Glutamatergic neuron (in vitro differentiated cells): ENCODE measurements at regions not wholly inside any gene's neighbourhood (a gene's known extent, or its start where the extent isn't known, plus 50 kb on each side); places are given as distances from the start of the nearest gene placed in this dataset.

ENCODE experiments used
- DNase-seq: peaks from one replicate; pipeline ENCODE4 v3.0.0; 2022
- H3K27ac Mint-ChIP-seq: one replicate; pipeline ENCODE4 v1.8.0; 2020; ENCODE audit warnings: mild to moderate bottlenecking, mixed read lengths, inconsistent platforms; ENCODE audit not compliant: unreplicated experiment
- H3K27me3 Mint-ChIP-seq: one replicate; pipeline ENCODE4 v1.8.0; 2020; ENCODE audit warnings: mild to moderate bottlenecking, moderate library complexity, mixed read lengths, inconsistent platforms; ENCODE audit not compliant: unreplicated experiment
- H3K36me3 Mint-ChIP-seq: one replicate; pipeline ENCODE4 v1.8.0; 2020; ENCODE audit warnings: mild to moderate bottlenecking, mixed read lengths, inconsistent platforms; ENCODE audit not compliant: unreplicated experiment
- H3K4me1 Mint-ChIP-seq: one replicate; pipeline ENCODE4 v1.8.0; 2020; ENCODE audit warnings: mild to moderate bottlenecking, low read depth, mixed read lengths, inconsistent platforms; ENCODE audit not compliant: unreplicated experiment
- H3K4me3 Mint-ChIP-seq: one replicate; pipeline ENCODE4 v1.8.0; 2020; ENCODE audit warnings: mild to moderate bottlenecking, mixed read lengths, inconsistent platforms; ENCODE audit not compliant: unreplicated experiment
- H3K9me3 Mint-ChIP-seq: one replicate; pipeline ENCODE4 v1.8.0; 2020; ENCODE audit warnings: mild to moderate bottlenecking, moderate library complexity, mixed read lengths, inconsistent platforms; ENCODE audit not compliant: unreplicated experiment
- TF ChIP-seq, protein P1 (sequence below): fragments of 200-600 bp; sonication (generic); IDR thresholded peaks from one replicate; pipeline ENCODE4 v1.5.0; 2021; ENCODE audit not compliant: partially characterized antibody, unreplicated experiment

GRCh38 chr10:64450312-64450711, 929.1 kb downstream of the REEP3 start:
- no peak for DNase-seq
- Mint-ChIP-seq H3K27me3 (no peaks in the 10 kb centered on the region), H3K4me3 (no peak overlapping the region), H3K4me1 (no peaks in the 10 kb centered on the region), H3K9me3 (no peaks in the 10 kb centered on the region), H3K36me3 (no peaks in the 10 kb centered on the region), H3K27ac (no peak overlapping the region)
- TF ChIP-seq, protein P1, sequence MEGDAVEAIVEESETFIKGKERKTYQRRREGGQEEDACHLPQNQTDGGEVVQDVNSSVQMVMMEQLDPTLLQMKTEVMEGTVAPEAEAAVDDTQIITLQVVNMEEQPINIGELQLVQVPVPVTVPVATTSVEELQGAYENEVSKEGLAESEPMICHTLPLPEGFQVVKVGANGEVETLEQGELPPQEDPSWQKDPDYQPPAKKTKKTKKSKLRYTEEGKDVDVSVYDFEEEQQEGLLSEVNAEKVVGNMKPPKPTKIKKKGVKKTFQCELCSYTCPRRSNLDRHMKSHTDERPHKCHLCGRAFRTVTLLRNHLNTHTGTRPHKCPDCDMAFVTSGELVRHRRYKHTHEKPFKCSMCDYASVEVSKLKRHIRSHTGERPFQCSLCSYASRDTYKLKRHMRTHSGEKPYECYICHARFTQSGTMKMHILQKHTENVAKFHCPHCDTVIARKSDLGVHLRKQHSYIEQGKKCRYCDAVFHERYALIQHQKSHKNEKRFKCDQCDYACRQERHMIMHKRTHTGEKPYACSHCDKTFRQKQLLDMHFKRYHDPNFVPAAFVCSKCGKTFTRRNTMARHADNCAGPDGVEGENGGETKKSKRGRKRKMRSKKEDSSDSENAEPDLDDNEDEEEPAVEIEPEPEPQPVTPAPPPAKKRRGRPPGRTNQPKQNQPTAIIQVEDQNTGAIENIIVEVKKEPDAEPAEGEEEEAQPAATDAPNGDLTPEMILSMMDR = no peak

GRCh38 chr10:64454962-64455361, 933.8 kb downstream of the REEP3 start:
- H3K4me3 Mint-ChIP-seq = no peak overlapping the region
- no peak overlapping the region for H3K27ac Mint-ChIP-seq
- no peaks in the 10 kb centered on the region for H3K4me1 Mint-ChIP-seq
- TF ChIP-seq, protein P1 = no peak
- DNase-seq = no peak
- no peaks in the 10 kb centered on the region for H3K36me3 Mint-ChIP-seq
- no peaks in the 10 kb centered on the region for H3K9me3 Mint-ChIP-seq
- H3K27me3 Mint-ChIP-seq = no peaks in the 10 kb centered on the region

DNA sequence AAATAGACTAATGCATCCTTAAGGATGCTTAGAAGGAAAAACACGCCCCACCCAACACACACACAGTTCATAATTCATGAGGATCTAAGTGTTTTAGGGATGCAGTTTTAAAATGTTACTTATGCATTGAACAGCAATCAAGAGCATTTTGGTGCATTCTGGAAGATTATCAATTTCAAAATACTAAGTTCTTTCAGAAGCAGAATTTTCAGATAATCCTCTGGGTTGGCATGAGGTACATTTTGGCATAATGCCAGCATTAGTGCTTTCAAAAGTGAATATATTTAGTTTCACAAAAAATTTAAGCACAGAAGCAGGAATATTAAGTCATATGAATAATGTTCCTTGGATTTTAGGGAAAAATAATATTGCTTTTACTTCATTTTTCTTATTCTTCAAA, 937.1 kb downstream of the REEP3 start:
- Mint-ChIP-seq H3K27ac (no peak overlapping the region), H3K36me3 (peaks cover 1% of the 10 kb centered on the region)
- no peak for DNase-seq

GRCh38 chr10:64463406-64463805, 942.2 kb downstream of the REEP3 start:
- Mint-ChIP-seq H3K4me3 (no peak overlapping the region), H3K9me3 (peaks cover 3% of the 10 kb centered on the region), H3K4me1 (no peaks in the 10 kb centered on the region), H3K27me3 (no peaks in the 10 kb centered on the region), H3K27ac (no peak overlapping the region), H3K36me3 (peaks cover 13% of the 10 kb centered on the region)
- no peak for DNase-seq
- TF ChIP-seq, protein P1 = no peak

More for the DNA sequence above, 937.1 kb downstream of the REEP3 start:
- H3K4me3 Mint-ChIP-seq = no peak overlapping the region
- no peaks in the 10 kb centered on the region for H3K4me1 Mint-ChIP-seq
- TF ChIP-seq, protein P1 = no peak
- H3K9me3 Mint-ChIP-seq = no peaks in the 10 kb centered on the region
- no peaks in the 10 kb centered on the region for H3K27me3 Mint-ChIP-seq

DNA sequence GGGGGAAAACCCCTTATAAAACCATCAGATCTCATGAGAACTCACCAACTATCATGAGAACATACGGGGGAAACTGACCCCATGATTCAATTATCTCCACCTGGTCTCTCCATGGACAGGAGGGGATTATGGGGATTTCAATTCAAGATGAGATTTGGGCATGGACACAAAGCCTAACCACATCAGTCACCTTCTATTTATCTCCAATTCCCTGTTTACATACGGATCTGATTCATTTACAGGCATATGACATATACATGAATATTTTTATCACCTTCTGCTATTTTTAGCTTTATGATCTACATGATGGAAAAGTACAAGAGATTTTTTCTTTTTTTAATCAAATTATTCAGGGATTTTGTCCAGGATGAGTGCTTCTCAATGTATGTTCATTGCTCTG, 944.5 kb downstream of the REEP3 start:
- H3K27ac Mint-ChIP-seq = no peak overlapping the region
- TF ChIP-seq, protein P1 = no peak
- peaks cover 3% of the 10 kb centered on the region for H3K9me3 Mint-ChIP-seq
- no peaks in the 10 kb centered on the region for H3K27me3 Mint-ChIP-seq
- H3K4me1 Mint-ChIP-seq = no peaks in the 10 kb centered on the region
- DNase-seq = no peak
- H3K36me3 Mint-ChIP-seq = peaks cover 13% of the 10 kb centered on the region
- no peak overlapping the region for H3K4me3 Mint-ChIP-seq
